Ishikawa (cell line): ENCODE measurements at regions not wholly inside any gene's neighbourhood (a gene's known extent, or its start where the extent isn't known, plus 50 kb on each side); places are given as distances from the start of the nearest gene placed in this dataset.

ENCODE experiments used
- CEBPB ChIP-seq: IDR thresholded peaks from 2 replicates; pipeline ENCODE4 v1.6.1; 2012
- CREB1 ChIP-seq: IDR thresholded peaks from 2 replicates; pipeline ENCODE4 v1.6.1; 2012; ENCODE audit warnings: low read depth
- EGR1 ChIP-seq: IDR thresholded peaks from 2 replicates; pipeline ENCODE4 v1.6.1; 2012
- EP300 ChIP-seq: IDR thresholded peaks from 2 replicates; pipeline ENCODE4 v1.6.1; 2012; ENCODE audit warnings: borderline replicate concordance
- FOXM1 ChIP-seq: IDR thresholded peaks from 2 replicates; pipeline ENCODE4 v1.6.1; 2012; ENCODE audit warnings: low read depth, borderline replicate concordance
- MAX ChIP-seq: IDR thresholded peaks from 2 replicates; pipeline ENCODE4 v1.6.1; 2012
- RAD21 ChIP-seq: IDR thresholded peaks from 2 replicates; pipeline ENCODE4 v1.6.1; 2012; ENCODE audit warnings: low read depth
- TAF1 ChIP-seq: IDR thresholded peaks from 2 replicates; pipeline ENCODE4 v1.6.1; 2012; ENCODE audit warnings: low read depth, mild to moderate bottlenecking
- TCF12 ChIP-seq: IDR thresholded peaks from 2 replicates; pipeline ENCODE4 v1.6.1; 2012; ENCODE audit warnings: low read depth
- TEAD4 ChIP-seq: IDR thresholded peaks from 2 replicates; pipeline ENCODE4 v1.6.1; 2012
- YY1 ChIP-seq: IDR thresholded peaks from 2 replicates; pipeline ENCODE4 v1.6.1; 2012; ENCODE audit warnings: low read depth
- ZBTB7A ChIP-seq: IDR thresholded peaks from 2 replicates; pipeline ENCODE4 v1.6.1; 2012; ENCODE audit warnings: low read depth

GRCh38 chr16:13559624-13560023 is 360.3 kb upstream of the ERCC4 start:
- no peak for TF ChIP-seq EGR1
- TF ChIP-seq FOXM1, result no peak
- TF ChIP-seq TEAD4, result no peak
- TF ChIP-seq CEBPB, result no peak
- TF ChIP-seq TCF12, result no peak
- TF ChIP-seq MAX, result no peak
- TF ChIP-seq CREB1, result no peak
- TF ChIP-seq ZBTB7A, result no peak
- TF ChIP-seq TAF1, result no peak
- no peak for TF ChIP-seq YY1
- no peak for TF ChIP-seq EP300
- no peak for TF ChIP-seq RAD21
